HG02678 (cell line): ENCODE measurements at regions not wholly inside any gene's neighbourhood (a gene's known extent, or its start where the extent isn't known, plus 50 kb on each side); places are given as distances from the start of the nearest gene placed in this dataset.

ENCODE experiments used
- ATAC-seq: cut with Tn5 transposase; IDR thresholded peaks from one replicate; pipeline ENCODE4 v1.9.1; 2021; ENCODE audit warnings: mild to moderate bottlenecking, moderate library complexity; ENCODE audit not compliant: unreplicated experiment

GRCh38 chr10:111968647-111969046, 214.9 kb downstream of the GPAM start:
- no peak for ATAC-seq

DNA sequence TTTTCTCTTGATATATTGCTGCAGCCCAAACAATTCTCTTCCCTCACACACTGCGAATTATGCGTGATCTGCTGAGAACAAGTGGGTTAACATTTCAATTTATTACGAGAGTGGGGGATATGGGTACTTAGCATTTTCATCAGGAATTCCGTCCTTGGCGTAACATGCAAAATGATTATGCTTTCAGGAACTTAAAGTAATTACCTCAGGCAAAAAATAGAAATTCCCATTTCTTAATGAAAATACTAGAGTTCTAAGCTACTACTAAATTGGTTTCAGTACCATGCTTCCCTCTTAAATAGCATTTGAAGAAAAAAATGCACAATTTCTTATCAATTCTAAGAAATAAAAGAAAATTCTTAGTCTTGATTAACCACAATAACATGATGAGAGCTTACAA, 213.5 kb downstream of the GPAM start:
- ATAC-seq, result no peak

DNA sequence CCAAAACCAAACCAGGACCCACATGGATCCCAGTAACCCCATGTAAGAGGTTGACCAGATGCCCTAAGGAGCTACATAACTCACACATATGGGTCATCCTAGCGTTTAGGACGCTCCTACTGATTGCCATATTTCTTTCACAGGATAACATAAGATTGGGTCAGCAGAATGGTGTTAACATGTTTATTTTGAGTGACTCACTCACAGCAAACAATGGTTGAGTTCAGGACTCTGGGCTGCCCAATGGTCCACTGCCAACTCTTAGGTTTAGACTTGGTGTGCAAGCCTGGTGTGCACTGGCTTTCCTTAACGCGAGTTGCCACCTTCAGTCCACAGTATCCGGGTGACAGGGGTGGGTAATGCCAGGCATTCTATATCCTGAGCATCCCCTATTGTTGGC, 211.5 kb downstream of the GPAM start:
- ATAC-seq, result no peak

DNA sequence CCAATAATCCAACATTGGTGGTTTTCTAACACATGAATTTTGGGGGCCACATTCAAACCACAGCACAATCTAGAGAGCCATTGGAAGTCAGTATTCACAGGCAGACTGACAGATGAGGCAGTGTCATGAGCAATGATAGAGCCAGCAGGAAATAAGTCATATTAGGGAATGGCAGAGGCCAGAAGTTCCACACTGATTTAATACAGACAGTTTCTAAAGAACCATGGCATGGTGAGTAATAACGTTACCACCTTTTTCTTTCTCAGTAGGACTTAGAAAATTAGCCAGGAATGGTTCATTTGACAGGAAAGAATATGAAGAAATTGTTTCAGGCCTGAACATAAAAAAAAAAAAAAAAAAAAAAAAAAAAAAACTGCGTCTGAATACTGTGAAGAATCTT, 210.3 kb downstream of the GPAM start:
- ATAC-seq, result no peak

GRCh38 chr10:111973826-111974225, 209.7 kb downstream of the GPAM start:
- no peak for ATAC-seq

DNA sequence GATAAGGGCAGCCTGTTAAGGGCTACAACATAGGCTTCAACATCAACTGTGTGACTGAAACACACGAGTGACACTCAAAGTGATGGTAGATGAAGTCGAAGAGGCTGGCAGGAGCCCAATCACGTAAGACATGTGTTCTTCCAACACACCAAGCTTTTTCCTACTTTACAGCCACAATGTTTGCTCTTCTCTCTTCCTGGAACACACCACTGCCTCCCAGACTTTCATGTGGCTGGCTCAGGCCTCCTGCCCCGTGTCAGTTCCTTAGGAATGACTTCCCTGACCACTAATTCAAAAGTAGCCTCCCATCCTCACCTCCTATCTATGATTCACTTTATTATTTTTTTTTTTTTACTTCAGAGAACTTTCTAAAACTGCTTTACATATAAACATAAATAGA, 209.2 kb downstream of the GPAM start:
- no peak for ATAC-seq

DNA sequence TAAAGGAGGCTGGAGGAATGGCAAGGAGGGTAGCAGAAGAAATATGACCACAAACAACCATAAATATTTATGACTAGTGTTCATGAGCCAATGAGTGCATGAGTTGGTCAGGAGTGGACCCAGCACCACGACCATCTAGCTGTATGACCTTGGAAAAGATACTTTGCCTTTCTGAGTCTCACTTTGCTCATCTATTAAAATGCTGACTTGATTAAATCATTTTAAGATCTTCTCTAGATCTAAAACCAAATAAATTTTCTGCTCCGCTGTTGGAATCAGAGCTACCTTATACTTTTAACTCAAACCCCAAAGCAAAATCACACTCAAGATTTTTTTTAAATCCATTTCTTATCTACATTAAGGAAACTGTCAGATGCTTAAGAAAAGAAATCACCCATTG, 207.0 kb downstream of the GPAM start:
- ATAC-seq, result no peak

DNA sequence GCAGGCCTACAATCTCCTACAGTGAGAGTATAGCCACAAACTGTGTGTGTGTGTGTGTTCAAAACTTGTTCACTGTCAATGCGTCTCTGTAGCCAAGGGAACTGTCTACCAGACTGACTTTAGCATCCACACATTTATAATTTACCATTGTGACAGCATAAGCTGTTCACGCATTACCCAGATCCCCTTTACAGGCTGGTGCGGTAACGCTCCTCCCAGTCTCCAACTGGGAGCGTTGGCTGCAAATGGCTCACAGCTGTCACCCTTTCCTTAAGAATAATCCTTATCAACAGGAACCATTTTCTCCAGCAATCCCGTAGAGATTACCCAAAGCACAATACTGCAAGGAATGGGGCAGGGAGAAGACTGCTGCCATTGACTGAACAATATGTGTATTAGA, 199.5 kb downstream of the GPAM start:
- ATAC-seq, result no peak

DNA sequence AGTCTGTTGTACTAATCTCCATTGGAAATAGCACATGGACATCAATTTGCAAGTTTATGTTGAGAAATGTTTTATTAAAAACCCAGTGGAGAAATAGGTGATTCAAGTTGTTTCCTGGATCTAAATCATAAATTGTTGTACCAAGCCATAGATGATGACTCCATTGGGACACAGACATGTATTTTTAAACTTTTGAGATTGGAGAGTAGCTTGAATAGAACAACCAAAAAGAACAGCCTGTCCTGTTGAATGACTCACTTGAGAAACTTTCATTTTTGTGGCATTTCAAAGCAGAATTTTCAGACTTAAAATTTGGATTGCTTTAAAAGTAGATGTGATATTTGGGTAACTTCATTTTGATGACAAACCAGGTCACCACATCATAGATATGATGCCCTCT, 197.5 kb downstream of the GPAM start:
- no peak for ATAC-seq

- ATAC-seq, result no peak
Observed at GRCh38 chr10:111988646-111989045, 194.9 kb downstream of the GPAM start.

- no peak for ATAC-seq
Observed at GRCh38 chr10:111989136-111989911, 194.2 kb downstream of the GPAM start.

DNA sequence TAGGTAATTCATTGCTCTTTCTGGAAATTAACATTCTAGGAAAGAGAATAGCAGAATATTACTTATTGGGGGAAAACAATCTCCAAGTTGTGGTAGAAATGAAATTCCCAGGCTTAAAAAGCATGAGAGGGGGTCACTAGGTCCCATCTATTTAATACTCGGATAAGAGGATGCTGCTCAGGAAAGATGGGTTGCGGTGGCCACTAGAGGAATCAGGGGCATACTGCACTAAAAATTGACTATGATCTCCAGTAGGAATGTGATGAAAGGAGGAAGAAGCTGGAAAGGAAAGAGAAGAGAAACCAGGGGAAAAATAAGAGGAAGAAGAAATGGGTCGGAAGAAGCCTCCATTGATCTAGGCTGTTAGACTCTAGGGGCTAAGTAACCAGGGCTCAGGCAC, 192.8 kb downstream of the GPAM start:
- ATAC-seq, result no peak

- ATAC-seq, result no peak
Observed at GRCh38 chr10:111993321-111993720, 190.2 kb downstream of the GPAM start.

GRCh38 chr10:111993872-111994426, 189.6 kb downstream of the GPAM start:
- no peak for ATAC-seq

- peak; percentile 91 for ATAC-seq
Observed at GRCh38 chr10:111996103-111996502, 187.5 kb downstream of the GPAM start.

DNA sequence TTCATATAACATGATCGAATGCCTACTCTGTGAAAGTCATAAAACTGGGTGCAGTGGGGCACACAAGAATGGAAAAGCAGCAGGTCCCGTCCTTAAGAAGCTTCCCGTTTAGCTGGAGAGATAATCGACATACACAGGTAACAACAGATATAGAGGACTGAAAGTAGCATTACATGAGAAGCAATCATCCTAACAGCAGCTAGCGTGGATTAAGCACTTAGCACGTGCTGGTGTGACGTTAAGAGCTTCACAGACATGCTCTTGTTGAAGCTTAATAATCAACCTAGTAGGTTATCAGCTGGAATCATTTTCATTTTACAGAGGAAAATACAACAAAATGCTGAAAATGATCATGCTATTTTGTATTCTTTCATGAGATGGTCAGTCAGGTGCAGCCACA, 184.8 kb downstream of the GPAM start:
- no peak for ATAC-seq

- ATAC-seq, result no peak
Observed at GRCh38 chr10:111999205-111999914, 184.2 kb downstream of the GPAM start.

DNA sequence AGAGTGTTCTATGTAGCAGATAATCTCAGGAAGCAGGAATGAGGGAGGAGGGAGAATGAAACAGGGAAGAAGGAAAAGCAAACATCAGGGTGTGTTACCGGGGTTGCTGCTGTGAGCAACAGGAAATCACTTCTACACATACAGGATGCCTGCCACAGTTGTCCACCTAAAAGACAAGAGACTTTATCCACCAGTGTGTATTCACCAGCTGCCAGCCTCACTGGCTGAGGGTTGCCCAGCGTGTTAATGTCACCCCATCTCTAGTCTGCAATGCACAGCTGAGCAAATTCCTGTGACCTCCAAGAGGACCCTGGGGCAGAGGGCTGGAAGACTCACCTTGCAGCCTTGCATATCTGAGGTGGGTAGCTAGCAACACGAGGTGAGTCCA, 183.7 kb downstream of the GPAM start:
- no peak for ATAC-seq

DNA sequence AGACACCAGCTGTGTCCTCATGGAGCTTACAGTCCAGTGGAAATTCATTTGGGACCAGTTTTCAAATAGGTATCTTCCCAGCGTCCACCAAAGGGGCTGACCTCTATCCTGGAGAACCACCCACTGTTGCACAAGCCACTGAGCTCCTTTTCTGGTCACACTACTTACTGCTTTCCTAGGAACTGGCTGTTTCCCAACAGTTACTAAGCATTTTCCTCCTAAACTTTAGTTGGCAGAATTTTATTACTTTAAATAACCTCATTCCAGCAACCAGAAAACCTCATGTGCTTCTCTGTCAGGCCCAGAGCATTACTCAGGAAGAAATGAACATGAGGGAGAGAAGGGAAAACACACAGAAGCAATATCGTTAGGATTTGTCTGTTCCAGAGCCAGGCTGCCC, 183.1 kb downstream of the GPAM start:
- no peak for ATAC-seq

- no peak for ATAC-seq
Observed at GRCh38 chr10:112002206-112002605, 181.4 kb downstream of the GPAM start.

- ATAC-seq, result no peak
Observed at GRCh38 chr10:112004075-112004474, 179.5 kb downstream of the GPAM start.

DNA sequence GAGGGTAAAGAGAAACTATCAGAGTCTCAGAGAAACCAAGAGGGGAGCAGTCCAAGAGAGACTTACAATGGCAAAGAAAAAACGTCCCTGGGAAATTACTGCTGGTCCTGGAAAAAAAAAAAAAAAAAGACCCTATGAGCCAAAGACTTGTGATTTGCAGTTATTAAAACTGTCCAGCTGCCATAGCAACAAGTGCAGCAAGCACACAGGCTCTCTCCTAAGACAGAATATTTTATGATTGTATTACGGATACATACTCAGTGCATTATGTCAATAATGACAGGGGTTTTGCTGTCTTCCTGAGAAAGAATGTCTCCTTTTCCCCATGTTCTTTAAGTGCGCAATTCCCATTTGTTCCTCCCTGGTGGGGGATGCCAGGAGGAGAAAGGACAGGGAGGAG, 178.5 kb downstream of the GPAM start:
- ATAC-seq, result no peak
